ENCODE measurements at regions not wholly inside any gene's neighbourhood (a gene's known extent, or its start where the extent isn't known, plus 50 kb on each side); places are given as distances from the start of the nearest gene placed in this dataset.

GRCh38 chr13:50341526-50341925, 326.3 kb downstream of the KCNRG start:
- H2AFZ ChIP-seq: no peak overlapping the region
- WGBS (ENCODE audit: low lambda C conversion rate, missing lambda C conversion rate): 95% methylated on average over 2 of the region's 2 CpGs
- no peak overlapping the region for H3K27ac ChIP-seq
- no peak overlapping the region for H3K4me3 ChIP-seq
- no peaks in the 10 kb centered on the region for H4K20me1 ChIP-seq (ENCODE audit: insufficient read depth, poor library complexity, severe bottlenecking)
- H3K27me3 ChIP-seq: no peaks in the 10 kb centered on the region
- peaks cover 5% of the 10 kb centered on the region for H3K4me1 ChIP-seq (ENCODE audit: insufficient read depth)
- no peaks in the 10 kb centered on the region for H3K9me3 ChIP-seq (ENCODE audit: low read depth)
- no peak overlapping the region for H3K4me2 ChIP-seq
- H3K9me2 ChIP-seq (replicated peaks; ENCODE audit: insufficient read depth): no peaks in the 10 kb centered on the region
- no peak for TF ChIP-seq EZH2 (IDR thresholded peaks at IDR 0.05; ENCODE audit: borderline replicate concordance)
- no peak for TF ChIP-seq CTCF (IDR thresholded peaks at IDR 0.05; ENCODE audit: poor library complexity)
- no peak for TF ChIP-seq EZH2phosphoT487 (IDR thresholded peaks at IDR 0.05; ENCODE audit: low read depth, severe bottlenecking, unreplicated experiment)
- no peak for DNase-seq (ENCODE audit: low spot score)
- H3K79me2 ChIP-seq: no peaks in the 10 kb centered on the region
- no peaks in the 10 kb centered on the region for H3K36me3 ChIP-seq (replicated peaks; ENCODE audit: insufficient read depth, low read depth)

GRCh38 chr13:50344717-50345116, 329.5 kb downstream of the KCNRG start:
- 69% methylated on average over 3 of the region's 3 CpGs for WGBS (ENCODE audit: low lambda C conversion rate, missing lambda C conversion rate)
- Histone ChIP-seq H2AFZ (no peak overlapping the region), H3K4me2 (no peak overlapping the region), H3K27me3 (no peaks in the 10 kb centered on the region), H3K79me2 (no peaks in the 10 kb centered on the region), H3K9me3 (ENCODE audit: low read depth) (no peaks in the 10 kb centered on the region), H3K36me3 (replicated peaks; ENCODE audit: insufficient read depth, low read depth) (no peaks in the 10 kb centered on the region), H4K20me1 (ENCODE audit: insufficient read depth, poor library complexity, severe bottlenecking) (no peaks in the 10 kb centered on the region), H3K4me1 (ENCODE audit: insufficient read depth) (peaks cover 5% of the 10 kb centered on the region), H3K4me3 (no peak overlapping the region), H3K9me2 (replicated peaks; ENCODE audit: insufficient read depth) (no peaks in the 10 kb centered on the region), H3K27ac (no peak overlapping the region)
- TF ChIP-seq CTCF (IDR thresholded peaks at IDR 0.05; ENCODE audit: poor library complexity) (no peak), EZH2phosphoT487 (IDR thresholded peaks at IDR 0.05; ENCODE audit: low read depth, severe bottlenecking, unreplicated experiment) (no peak), EZH2 (IDR thresholded peaks at IDR 0.05; ENCODE audit: borderline replicate concordance) (no peak)
- no peak for DNase-seq (ENCODE audit: low spot score)

- WGBS (ENCODE audit: low lambda C conversion rate, missing lambda C conversion rate): 20% methylated on average over 1 of the region's 1 CpG
- no peak for TF ChIP-seq EZH2phosphoT487 (IDR thresholded peaks at IDR 0.05; ENCODE audit: low read depth, severe bottlenecking, unreplicated experiment)
- TF ChIP-seq EZH2 (IDR thresholded peaks at IDR 0.05; ENCODE audit: borderline replicate concordance): no peak
- TF ChIP-seq CTCF (IDR thresholded peaks at IDR 0.05; ENCODE audit: poor library complexity): no peak
- Histone ChIP-seq H3K79me2 (no peaks in the 10 kb centered on the region), H3K36me3 (replicated peaks; ENCODE audit: insufficient read depth, low read depth) (no peaks in the 10 kb centered on the region), H2AFZ (no peak overlapping the region), H3K27ac (no peak overlapping the region), H3K4me1 (ENCODE audit: insufficient read depth) (peaks cover 2% of the 10 kb centered on the region), H3K9me2 (replicated peaks; ENCODE audit: insufficient read depth) (no peaks in the 10 kb centered on the region), H3K4me2 (no peak overlapping the region), H3K4me3 (no peak overlapping the region), H4K20me1 (ENCODE audit: insufficient read depth, poor library complexity, severe bottlenecking) (no peaks in the 10 kb centered on the region), H3K9me3 (ENCODE audit: low read depth) (no peaks in the 10 kb centered on the region), H3K27me3 (no peaks in the 10 kb centered on the region)
- no peak for DNase-seq (ENCODE audit: low spot score)
Measured at GRCh38 chr13:50345804-50346203, 330.6 kb downstream of the KCNRG start.

GRCh38 chr13:50348371-50348770, 333.1 kb downstream of the KCNRG start:
- no peak overlapping the region for H3K27ac ChIP-seq
- H3K27me3 ChIP-seq: no peaks in the 10 kb centered on the region
- TF ChIP-seq EZH2 (IDR thresholded peaks at IDR 0.05; ENCODE audit: borderline replicate concordance) (no peak), EZH2phosphoT487 (IDR thresholded peaks at IDR 0.05; ENCODE audit: low read depth, severe bottlenecking, unreplicated experiment) (no peak)
- no peaks in the 10 kb centered on the region for H3K79me2 ChIP-seq
- H3K9me3 ChIP-seq (ENCODE audit: low read depth): no peaks in the 10 kb centered on the region
- no peak overlapping the region for H2AFZ ChIP-seq
- H3K4me2 ChIP-seq: no peak overlapping the region
- no peaks in the 10 kb centered on the region for H3K9me2 ChIP-seq (replicated peaks; ENCODE audit: insufficient read depth)
- no peak overlapping the region for H3K4me3 ChIP-seq
- H4K20me1 ChIP-seq (ENCODE audit: insufficient read depth, poor library complexity, severe bottlenecking): no peaks in the 10 kb centered on the region
- 86% methylated on average over 4 of the region's 4 CpGs for WGBS (ENCODE audit: low lambda C conversion rate, missing lambda C conversion rate)
- H3K36me3 ChIP-seq (replicated peaks; ENCODE audit: insufficient read depth, low read depth): no peaks in the 10 kb centered on the region
- H3K4me1 ChIP-seq (ENCODE audit: insufficient read depth): no peaks in the 10 kb centered on the region
- DNase-seq (ENCODE audit: low spot score): no peak

Data from hepatocyte (in vitro differentiated cells).